ENCODE measurements at regions not wholly inside any gene's neighbourhood (a gene's known extent, or its start where the extent isn't known, plus 50 kb on each side); places are given as distances from the start of the nearest gene placed in this dataset.

DNA sequence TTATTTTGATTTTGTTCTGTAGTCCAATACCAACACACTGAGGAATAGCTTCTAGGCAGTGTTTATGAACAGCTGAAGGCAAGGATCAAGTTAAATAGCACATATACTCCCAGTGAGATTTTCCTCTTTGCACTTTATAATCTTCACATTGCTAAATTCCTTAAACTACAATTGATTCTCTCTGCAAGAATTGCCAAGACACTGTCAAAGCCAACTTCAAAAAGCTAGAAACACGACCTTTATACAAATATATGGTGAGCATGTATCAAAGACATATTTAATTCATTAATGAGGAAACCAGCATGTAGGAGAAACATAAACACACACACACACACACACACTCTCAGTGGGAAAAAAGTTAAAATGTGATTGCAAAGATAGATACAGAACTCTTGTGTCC, 86.4 kb upstream of the FAM9C start:
- Histone ChIP-seq H3K4me2 (peak overlapping the region; percentile 15; the same call in 1 of the 3 replicates), H3K27ac (no peak overlapping the region), H3K9me3 (no peaks in the 10 kb centered on the region), H3K4me3 (no peak overlapping the region), H3K4me1 (peaks cover 31% of the 10 kb centered on the region)
- TF ChIP-seq, protein P1, sequence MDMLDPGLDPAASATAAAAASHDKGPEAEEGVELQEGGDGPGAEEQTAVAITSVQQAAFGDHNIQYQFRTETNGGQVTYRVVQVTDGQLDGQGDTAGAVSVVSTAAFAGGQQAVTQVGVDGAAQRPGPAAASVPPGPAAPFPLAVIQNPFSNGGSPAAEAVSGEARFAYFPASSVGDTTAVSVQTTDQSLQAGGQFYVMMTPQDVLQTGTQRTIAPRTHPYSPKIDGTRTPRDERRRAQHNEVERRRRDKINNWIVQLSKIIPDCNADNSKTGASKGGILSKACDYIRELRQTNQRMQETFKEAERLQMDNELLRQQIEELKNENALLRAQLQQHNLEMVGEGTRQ (IDR thresholded peaks at IDR 0.05): no peak
- TF ChIP-seq KDM5A (IDR thresholded peaks at IDR 0.05): no peak
- TF ChIP-seq, protein P2, sequence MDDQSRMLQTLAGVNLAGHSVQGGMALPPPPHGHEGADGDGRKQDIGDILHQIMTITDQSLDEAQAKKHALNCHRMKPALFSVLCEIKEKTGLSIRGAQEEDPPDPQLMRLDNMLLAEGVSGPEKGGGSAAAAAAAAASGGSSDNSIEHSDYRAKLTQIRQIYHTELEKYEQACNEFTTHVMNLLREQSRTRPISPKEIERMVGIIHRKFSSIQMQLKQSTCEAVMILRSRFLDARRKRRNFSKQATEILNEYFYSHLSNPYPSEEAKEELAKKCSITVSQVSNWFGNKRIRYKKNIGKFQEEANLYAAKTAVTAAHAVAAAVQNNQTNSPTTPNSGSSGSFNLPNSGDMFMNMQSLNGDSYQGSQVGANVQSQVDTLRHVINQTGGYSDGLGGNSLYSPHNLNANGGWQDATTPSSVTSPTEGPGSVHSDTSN (IDR thresholded peaks at IDR 0.05): no peak
- no peak for TF ChIP-seq MAZ (IDR thresholded peaks at IDR 0.05; ENCODE audit: borderline replicate concordance, low read depth, low read length)
- no peak for TF ChIP-seq HOXB5 (CRISPR knock-in tag; IDR thresholded peaks at IDR 0.05)
- TF ChIP-seq, protein P3, sequence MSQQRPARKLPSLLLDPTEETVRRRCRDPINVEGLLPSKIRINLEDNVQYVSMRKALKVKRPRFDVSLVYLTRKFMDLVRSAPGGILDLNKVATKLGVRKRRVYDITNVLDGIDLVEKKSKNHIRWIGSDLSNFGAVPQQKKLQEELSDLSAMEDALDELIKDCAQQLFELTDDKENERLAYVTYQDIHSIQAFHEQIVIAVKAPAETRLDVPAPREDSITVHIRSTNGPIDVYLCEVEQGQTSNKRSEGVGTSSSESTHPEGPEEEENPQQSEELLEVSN (IDR thresholded peaks at IDR 0.05; ENCODE audit: borderline replicate concordance, low read depth): no peak
- no peak for TF ChIP-seq TFCP2L1 (CRISPR knock-in tag; IDR thresholded peaks at IDR 0.05)
- no peak for ATAC-seq
- no peak for DNase-seq (ENCODE audit: low read depth in 1 of 2, low spot score in 1 of 2)
- CTCF ChIA-PET: interaction anchor here (0.7 kb wide), 1 partner anchor 184 kb away, joined by 3 read pairs; no protein-coding TSS in a partner anchor
- POLR2A ChIA-PET: no interaction called here
- 30% methylated on average over 1 of the region's 1 CpG for WGBS (ENCODE audit: missing lambda C conversion rate)
- FAIRE-seq: no peak

DNA sequence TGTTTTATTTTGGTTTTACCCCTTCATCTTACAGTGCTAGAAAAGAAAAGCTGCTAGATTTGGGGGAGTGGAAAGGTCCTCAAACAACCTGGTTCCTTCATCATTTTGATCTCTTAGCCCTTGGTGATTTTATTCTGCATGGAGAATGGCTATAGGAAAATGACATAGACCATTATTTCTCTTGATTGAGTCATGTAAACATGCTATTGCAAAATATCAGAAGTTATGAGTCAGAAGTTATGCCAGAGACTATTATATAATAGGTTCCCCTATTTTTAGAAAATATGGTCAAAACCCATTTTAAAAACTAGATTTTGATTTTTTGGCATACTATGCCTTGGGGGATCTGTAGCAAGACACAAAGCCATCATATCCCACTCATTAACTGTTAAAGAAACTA, 83.7 kb upstream of the FAM9C start:
- TF ChIP-seq NFE2L2 (conservative IDR thresholded peaks at IDR 0.05; ENCODE audit: low read length) (no peak), PHF8 (IDR thresholded peaks at IDR 0.05; ENCODE audit: borderline replicate concordance, low read depth) (no peak), MYC (IDR thresholded peaks at IDR 0.05; ENCODE audit: borderline replicate concordance, low read length) (no peak), MAZ (IDR thresholded peaks at IDR 0.05; ENCODE audit: borderline replicate concordance, low read depth, low read length) (no peak), EHMT2 (IDR thresholded peaks at IDR 0.05; ENCODE audit: low read depth) (no peak), FOSL2 (IDR thresholded peaks at IDR 0.05) (peak; percentile 62; the same call in 1 of the 2 replicates), FOSL2 (CRISPR knock-in tag; IDR thresholded peaks at IDR 0.05) (peak; percentile 90), JUNB (IDR thresholded peaks at IDR 0.05) (peak; percentile 57; the same call in 1 of the 2 replicates), MAFK (IDR thresholded peaks at IDR 0.05; ENCODE audit: partially characterized antibody) (no peak), CEBPB (IDR thresholded peaks at IDR 0.05) (peak; percentile 91 to 94)
- TF ChIP-seq, protein P4, sequence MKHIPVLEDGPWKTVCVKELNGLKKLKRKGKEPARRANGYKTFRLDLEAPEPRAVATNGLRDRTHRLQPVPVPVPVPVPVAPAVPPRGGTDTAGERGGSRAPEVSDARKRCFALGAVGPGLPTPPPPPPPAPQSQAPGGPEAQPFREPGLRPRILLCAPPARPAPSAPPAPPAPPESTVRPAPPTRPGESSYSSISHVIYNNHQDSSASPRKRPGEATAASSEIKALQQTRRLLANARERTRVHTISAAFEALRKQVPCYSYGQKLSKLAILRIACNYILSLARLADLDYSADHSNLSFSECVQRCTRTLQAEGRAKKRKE (CRISPR knock-in tag; IDR thresholded peaks at IDR 0.05; ENCODE audit: low read depth): no peak
- TF ChIP-seq, protein P5, sequence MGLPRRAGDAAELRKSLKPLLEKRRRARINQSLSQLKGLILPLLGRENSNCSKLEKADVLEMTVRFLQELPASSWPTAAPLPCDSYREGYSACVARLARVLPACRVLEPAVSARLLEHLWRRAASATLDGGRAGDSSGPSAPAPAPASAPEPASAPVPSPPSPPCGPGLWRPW (IDR thresholded peaks at IDR 0.05): peak; percentile 85
- no peak for FAIRE-seq
- Histone ChIP-seq H3K27ac (peak overlapping the region; percentile 47 to 87; a peak in 5 of 6 replicates), H3K4me3 (no peak overlapping the region), H3K4me1 (peaks cover 53% of the 10 kb centered on the region), H3K4me2 (peak overlapping the region; percentile 28; the same call in 2 of the 3 replicates), H3K9me3 (no peaks in the 10 kb centered on the region)
- ChIA-PET POLR2A (interaction anchor here (0.8 to 0.9 kb wide), 2 partner anchors 26 to 152 kb away, joined by 3 read pairs; no protein-coding TSS in a partner anchor), CTCF (no interaction called here)
- no peak for DNase-seq (ENCODE audit: low read depth in 1 of 2, low spot score in 1 of 2)
- ATAC-seq: no peak

DNA sequence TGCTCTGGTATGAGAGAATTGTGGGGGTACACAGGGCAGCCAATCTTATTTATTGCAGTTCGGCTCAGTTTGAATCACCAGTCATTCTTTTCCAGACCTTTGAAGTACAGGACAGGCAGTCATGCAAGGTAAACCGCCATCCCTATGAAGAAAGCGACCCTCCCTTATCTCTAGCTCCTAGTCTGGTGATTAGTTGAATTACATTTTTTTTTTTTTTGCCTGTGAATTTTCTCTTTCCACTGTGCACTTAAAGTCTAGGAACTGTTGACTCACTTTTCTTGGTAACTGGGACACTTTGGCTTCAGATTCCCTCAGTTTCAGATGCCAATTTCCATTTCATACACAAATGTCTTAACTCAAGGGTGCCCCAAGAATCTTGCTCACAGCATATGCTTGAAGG, 82.4 kb upstream of the FAM9C start:
- TF ChIP-seq CHD2 (IDR thresholded peaks at IDR 0.05; ENCODE audit: low read length, partially characterized antibody): no peak
- no peak for TF ChIP-seq CHD4 (IDR thresholded peaks at IDR 0.05; ENCODE audit: borderline replicate concordance)
- TF ChIP-seq ZC3H11A (IDR thresholded peaks at IDR 0.05): no peak
- no peak for TF ChIP-seq NPAS2 (CRISPR knock-in tag; IDR thresholded peaks at IDR 0.05; ENCODE audit: borderline replicate concordance)
- no peak for TF ChIP-seq GATA3 (IDR thresholded peaks at IDR 0.05; ENCODE audit: borderline replicate concordance)
- TF ChIP-seq BHLHE40 (IDR thresholded peaks at IDR 0.05; ENCODE audit: low read depth, low read length): no peak
- TF ChIP-seq ESRRA (IDR thresholded peaks at IDR 0.05; ENCODE audit: borderline replicate concordance, low read length): no peak
- no peak for TF ChIP-seq KDM5A (IDR thresholded peaks at IDR 0.05)
- TF ChIP-seq, protein P6, sequence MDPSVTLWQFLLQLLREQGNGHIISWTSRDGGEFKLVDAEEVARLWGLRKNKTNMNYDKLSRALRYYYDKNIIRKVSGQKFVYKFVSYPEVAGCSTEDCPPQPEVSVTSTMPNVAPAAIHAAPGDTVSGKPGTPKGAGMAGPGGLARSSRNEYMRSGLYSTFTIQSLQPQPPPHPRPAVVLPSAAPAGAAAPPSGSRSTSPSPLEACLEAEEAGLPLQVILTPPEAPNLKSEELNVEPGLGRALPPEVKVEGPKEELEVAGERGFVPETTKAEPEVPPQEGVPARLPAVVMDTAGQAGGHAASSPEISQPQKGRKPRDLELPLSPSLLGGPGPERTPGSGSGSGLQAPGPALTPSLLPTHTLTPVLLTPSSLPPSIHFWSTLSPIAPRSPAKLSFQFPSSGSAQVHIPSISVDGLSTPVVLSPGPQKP (IDR thresholded peaks at IDR 0.05; ENCODE audit: low read depth, low read length): no peak
- TF ChIP-seq HOXB5 (CRISPR knock-in tag; IDR thresholded peaks at IDR 0.05): no peak
- no peak for TF ChIP-seq MAZ (IDR thresholded peaks at IDR 0.05; ENCODE audit: borderline replicate concordance, low read depth, low read length)
- TF ChIP-seq POLR2A (IDR thresholded peaks at IDR 0.05; ENCODE audit: low read length): no peak
- no peaks in the 10 kb centered on the region for H3K9me3 ChIP-seq
- peak overlapping the region; percentile 47 to 87; a peak in 5 of 6 replicates for H3K27ac ChIP-seq
- no peak overlapping the region for H3K4me3 ChIP-seq
- ChIA-PET POLR2A (no interaction called here), CTCF (no interaction called here)
- DNase-seq (ENCODE audit: low read depth in 1 of 2, low spot score in 1 of 2): no peak
- no peak for FAIRE-seq
- peaks cover 66% of the 10 kb centered on the region for H3K4me1 ChIP-seq
- WGBS (ENCODE audit: missing lambda C conversion rate): 87% methylated on average over 3 of the region's 3 CpGs
- no peak overlapping the region for H3K4me2 ChIP-seq
- peak in 1 of 2 experiments; percentile 30; a peak in 3 of 6 replicates for ATAC-seq
